ENCODE measurements at regions not wholly inside any gene's neighbourhood (a gene's known extent, or its start where the extent isn't known, plus 50 kb on each side); places are given as distances from the start of the nearest gene placed in this dataset.

GRCh38 chrX:38881727-38882126, 80.5 kb downstream of the MID1IP1 start:
- TF ChIP-seq JUND (IDR thresholded peaks at IDR 0.05) (no peak), RAD21 (IDR thresholded peaks at IDR 0.05) (no peak), FOXA1 (IDR thresholded peaks at IDR 0.05) (no peak), RXRA (IDR thresholded peaks at IDR 0.05) (no peak), EGR1 (IDR thresholded peaks at IDR 0.05; ENCODE audit: low read depth in 2 of 2) (no peak), NR2F2 (IDR thresholded peaks at IDR 0.05) (no peak), REST (IDR thresholded peaks at IDR 0.05) (no peak)
- TF ChIP-seq, protein P1, sequence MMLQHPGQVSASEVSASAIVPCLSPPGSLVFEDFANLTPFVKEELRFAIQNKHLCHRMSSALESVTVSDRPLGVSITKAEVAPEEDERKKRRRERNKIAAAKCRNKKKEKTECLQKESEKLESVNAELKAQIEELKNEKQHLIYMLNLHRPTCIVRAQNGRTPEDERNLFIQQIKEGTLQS (IDR thresholded peaks at IDR 0.05), result no peak
- TF ChIP-seq, protein P2, sequence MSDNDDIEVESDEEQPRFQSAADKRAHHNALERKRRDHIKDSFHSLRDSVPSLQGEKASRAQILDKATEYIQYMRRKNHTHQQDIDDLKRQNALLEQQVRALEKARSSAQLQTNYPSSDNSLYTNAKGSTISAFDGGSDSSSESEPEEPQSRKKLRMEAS (IDR thresholded peaks at IDR 0.05), result no peak
- H3K4me3 ChIP-seq (ENCODE audit: low read depth in 1 of 3, low read length in 3 of 3), result no peak overlapping the region
- peaks cover 0 to 10% (median 5%) of the 10 kb centered on the region in 4 donors for H3K4me1 ChIP-seq (ENCODE audit: control insufficient read depth in 4 of 4, insufficient read depth in 4 of 4, low read length in 3 of 4)
- H3K27ac ChIP-seq (ENCODE audit: low read depth in 1 of 2, low read length in 2 of 2), result no peak overlapping the region
- DNase-seq (ENCODE audit: low spot score), result no peak
- 95% methylated on average over 4 of the region's 4 CpGs for WGBS
- H3K36me3 ChIP-seq (ENCODE audit: control insufficient read depth in 4 of 4, insufficient read depth in 3 of 4, low read depth in 1 of 4, low read length in 3 of 4), result no peaks in the 10 kb centered on the region
- H3K27me3 ChIP-seq (ENCODE audit: control insufficient read depth in 4 of 4, insufficient read depth in 4 of 4, low read length in 3 of 4), result peaks cover 0 to 3% (median 0%) of the 10 kb centered on the region in 4 donors
- no peaks in the 10 kb centered on the region for H3K9me3 ChIP-seq (ENCODE audit: control insufficient read depth in 4 of 4, low read length in 3 of 4)
- H3K9ac ChIP-seq (ENCODE audit: low read depth in 1 of 2, low read length in 2 of 2), result no peak overlapping the region

DNA sequence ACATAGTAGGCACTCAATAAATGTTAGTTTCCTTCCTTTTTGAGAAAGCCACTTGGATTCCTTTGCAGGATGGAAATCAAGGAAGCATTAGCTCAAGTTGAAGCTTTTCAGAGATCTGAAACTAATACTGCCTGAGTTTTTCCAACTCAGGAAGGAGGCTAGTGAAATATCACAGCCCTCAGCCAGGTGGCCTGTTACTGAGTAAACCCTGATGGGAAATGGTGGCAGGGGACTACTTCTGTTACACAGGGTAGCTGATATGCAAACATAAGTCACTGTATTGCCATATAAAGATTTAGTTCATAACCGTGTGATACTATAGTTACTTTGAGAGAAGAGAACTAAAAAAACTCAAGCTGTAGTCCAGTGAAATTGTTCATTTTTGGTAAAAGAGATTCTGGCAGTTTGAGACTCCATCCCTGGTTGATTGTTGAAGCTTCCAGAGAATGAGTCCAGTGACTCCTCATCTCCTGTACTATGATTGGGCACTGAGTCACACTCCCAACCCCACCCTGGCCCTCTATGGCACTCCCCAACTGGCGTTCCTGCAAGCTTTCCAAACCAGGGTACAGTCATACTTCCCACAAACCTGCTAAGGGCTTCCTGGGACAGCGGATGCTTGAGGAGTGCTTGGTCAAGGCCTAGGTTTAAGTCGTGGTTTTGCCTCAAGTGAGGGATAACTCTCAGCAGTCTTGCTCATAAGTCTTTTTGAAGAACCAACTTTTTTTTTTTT, 81.8 kb downstream of the MID1IP1 start:
- Histone ChIP-seq H3K4me1 (ENCODE audit: control insufficient read depth in 4 of 4, insufficient read depth in 4 of 4, low read length in 3 of 4) (peaks cover 0 to 10% (median 5%) of the 10 kb centered on the region in 4 donors), H3K4me3 (ENCODE audit: low read depth in 1 of 3, low read length in 3 of 3) (no peak overlapping the region), H3K9ac (ENCODE audit: low read depth in 1 of 2, low read length in 2 of 2) (no peak overlapping the region), H3K9me3 (ENCODE audit: control insufficient read depth in 4 of 4, low read length in 3 of 4) (no peaks in the 10 kb centered on the region), H3K27me3 (ENCODE audit: control insufficient read depth in 4 of 4, insufficient read depth in 4 of 4, low read length in 3 of 4) (peaks cover 0 to 3% (median 0%) of the 10 kb centered on the region in 4 donors), H3K27ac (ENCODE audit: low read depth in 1 of 2, low read length in 2 of 2) (no peak overlapping the region), H3K36me3 (ENCODE audit: control insufficient read depth in 4 of 4, insufficient read depth in 3 of 4, low read depth in 1 of 4, low read length in 3 of 4) (no peaks in the 10 kb centered on the region)
- TF ChIP-seq HNF4G (IDR thresholded peaks at IDR 0.05) (no peak), RAD21 (IDR thresholded peaks at IDR 0.05) (peak in 1 of 2 donors; percentile 18)
- 85% methylated on average over 4 of the region's 4 CpGs for WGBS
- DNase-seq (ENCODE audit: low spot score), result no peak

GRCh38 chrX:38886112-38886511, 84.9 kb downstream of the MID1IP1 start:
- no peaks in the 10 kb centered on the region for H3K9me3 ChIP-seq (ENCODE audit: control insufficient read depth in 4 of 4, low read length in 3 of 4)
- no peak overlapping the region for H3K4me3 ChIP-seq (ENCODE audit: low read depth in 1 of 3, low read length in 3 of 3)
- 85% methylated on average over 1 of the region's 1 CpG for WGBS
- no peak overlapping the region for H3K27ac ChIP-seq (ENCODE audit: low read depth in 1 of 2, low read length in 2 of 2)
- H3K36me3 ChIP-seq (ENCODE audit: control insufficient read depth in 4 of 4, insufficient read depth in 3 of 4, low read depth in 1 of 4, low read length in 3 of 4), result no peaks in the 10 kb centered on the region
- H3K9ac ChIP-seq (ENCODE audit: low read depth in 1 of 2, low read length in 2 of 2), result no peak overlapping the region
- peaks cover 3 to 15% (median 9%) of the 10 kb centered on the region in 4 donors for H3K4me1 ChIP-seq (ENCODE audit: control insufficient read depth in 4 of 4, insufficient read depth in 4 of 4, low read length in 3 of 4)
- no peak for DNase-seq (ENCODE audit: low spot score)
- TF ChIP-seq HNF4G (IDR thresholded peaks at IDR 0.05) (no peak), RXRA (IDR thresholded peaks at IDR 0.05) (peak in 1 of 2 donors; percentile 31), HNF4A (conservative IDR thresholded peaks at IDR 0.05) (peak in 1 of 2 donors; percentile 34), RAD21 (IDR thresholded peaks at IDR 0.05) (peak; percentile 14 to 34), CTCF (IDR thresholded peaks at IDR 0.05; ENCODE audit: low read depth, low read length, missing input control) (no peak), YY1 (IDR thresholded peaks at IDR 0.05) (peak; percentile 20)
- TF ChIP-seq, protein P3, sequence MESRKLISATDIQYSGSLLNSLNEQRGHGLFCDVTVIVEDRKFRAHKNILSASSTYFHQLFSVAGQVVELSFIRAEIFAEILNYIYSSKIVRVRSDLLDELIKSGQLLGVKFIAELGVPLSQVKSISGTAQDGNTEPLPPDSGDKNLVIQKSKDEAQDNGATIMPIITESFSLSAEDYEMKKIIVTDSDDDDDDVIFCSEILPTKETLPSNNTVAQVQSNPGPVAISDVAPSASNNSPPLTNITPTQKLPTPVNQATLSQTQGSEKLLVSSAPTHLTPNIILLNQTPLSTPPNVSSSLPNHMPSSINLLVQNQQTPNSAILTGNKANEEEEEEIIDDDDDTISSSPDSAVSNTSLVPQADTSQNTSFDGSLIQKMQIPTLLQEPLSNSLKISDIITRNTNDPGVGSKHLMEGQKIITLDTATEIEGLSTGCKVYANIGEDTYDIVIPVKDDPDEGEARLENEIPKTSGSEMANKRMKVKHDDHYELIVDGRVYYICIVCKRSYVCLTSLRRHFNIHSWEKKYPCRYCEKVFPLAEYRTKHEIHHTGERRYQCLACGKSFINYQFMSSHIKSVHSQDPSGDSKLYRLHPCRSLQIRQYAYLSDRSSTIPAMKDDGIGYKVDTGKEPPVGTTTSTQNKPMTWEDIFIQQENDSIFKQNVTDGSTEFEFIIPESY (IDR thresholded peaks at IDR 0.05), result no peak
- peaks cover 0 to 3% (median 0%) of the 10 kb centered on the region in 4 donors for H3K27me3 ChIP-seq (ENCODE audit: control insufficient read depth in 4 of 4, insufficient read depth in 4 of 4, low read length in 3 of 4)
